ENCODE measurements at regions not wholly inside any gene's neighbourhood (a gene's known extent, or its start where the extent isn't known, plus 50 kb on each side); places are given as distances from the start of the nearest gene placed in this dataset.
"Not testable (repeated sequence)": the region's sequence is repeated elsewhere in the genome, so short reads cannot be mapped to it uniquely, and the experiment has no call there.

- DNase-seq, result no peak
These were observed 145.8 kb upstream of the RASGEF1B start for GRCh38 chr4:81617545-81617944.

- no peak for DNase-seq
These were observed 139.5 kb upstream of the RASGEF1B start for GRCh38 chr4:81611221-81611620.

DNA sequence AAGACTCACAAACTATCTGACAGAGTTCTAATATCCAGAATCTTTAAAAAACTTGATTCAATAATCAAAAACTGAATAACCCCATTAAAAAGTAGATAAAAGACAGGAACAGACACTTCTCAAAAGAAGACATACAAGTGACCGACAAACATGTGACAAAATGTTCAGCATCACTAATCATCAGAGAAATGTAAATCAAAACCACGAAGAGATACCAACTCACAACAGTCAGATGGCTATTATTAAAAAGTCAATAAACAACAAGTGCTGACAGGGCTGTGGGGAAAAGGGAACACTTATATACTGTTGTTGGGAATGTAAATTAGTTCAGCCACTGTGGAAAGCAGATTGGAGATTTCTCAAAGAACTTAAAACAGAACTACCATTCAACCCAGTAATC, 138.1 kb upstream of the RASGEF1B start:
- no peak for DNase-seq

DNA sequence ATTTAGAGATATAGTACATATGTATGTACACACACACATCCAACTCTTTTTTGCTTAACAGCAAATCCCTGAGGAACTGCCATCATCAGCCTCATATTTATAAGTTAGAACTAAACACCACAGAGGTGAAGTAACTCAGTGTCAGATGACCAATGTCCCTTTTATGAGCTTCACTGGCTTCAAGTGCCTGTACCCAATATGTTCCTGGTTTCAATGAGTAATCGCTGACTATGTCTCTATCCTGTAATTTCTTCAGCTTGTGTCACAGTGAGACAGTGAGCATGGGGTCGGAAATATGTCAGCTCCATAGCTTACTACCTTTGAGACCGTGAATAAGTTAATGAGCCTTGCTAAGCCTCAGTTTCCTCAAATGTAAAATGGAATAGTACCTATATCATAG, 136.2 kb upstream of the RASGEF1B start:
- DNase-seq, result no peak

DNA sequence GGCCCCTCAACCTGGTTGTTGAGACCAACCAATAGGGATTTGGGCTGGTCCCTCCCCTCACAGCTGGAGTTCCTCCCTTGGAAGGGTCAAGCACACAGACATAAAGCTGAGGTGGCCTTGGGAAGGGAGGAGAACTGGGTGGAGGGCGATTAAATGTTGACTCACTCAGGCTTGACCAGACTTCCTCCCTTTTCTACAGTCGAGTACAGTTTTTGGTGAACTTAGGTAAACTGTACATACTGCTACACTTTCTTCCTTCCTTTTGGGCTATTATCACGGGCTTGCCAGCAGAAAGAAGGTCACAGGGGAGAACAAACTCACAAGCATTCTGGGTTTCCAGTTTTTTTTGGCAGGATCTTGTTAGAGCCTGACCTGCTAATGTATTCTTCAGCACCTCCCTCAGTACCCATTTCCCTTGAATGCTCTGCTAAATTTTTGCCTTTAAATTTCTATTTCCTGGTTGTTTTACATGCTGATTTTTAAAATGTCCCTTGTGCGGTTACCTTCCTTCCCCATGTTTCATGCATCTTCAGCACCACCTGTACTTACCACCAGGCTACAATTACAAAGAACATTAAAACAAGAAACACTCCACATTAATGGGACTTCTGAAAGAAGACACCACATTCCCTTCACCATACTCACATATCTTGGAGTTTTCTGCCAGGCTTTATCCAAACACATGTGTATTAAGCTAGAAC, 135.2 kb upstream of the RASGEF1B start:
- peak; percentile 29 for DNase-seq

DNA sequence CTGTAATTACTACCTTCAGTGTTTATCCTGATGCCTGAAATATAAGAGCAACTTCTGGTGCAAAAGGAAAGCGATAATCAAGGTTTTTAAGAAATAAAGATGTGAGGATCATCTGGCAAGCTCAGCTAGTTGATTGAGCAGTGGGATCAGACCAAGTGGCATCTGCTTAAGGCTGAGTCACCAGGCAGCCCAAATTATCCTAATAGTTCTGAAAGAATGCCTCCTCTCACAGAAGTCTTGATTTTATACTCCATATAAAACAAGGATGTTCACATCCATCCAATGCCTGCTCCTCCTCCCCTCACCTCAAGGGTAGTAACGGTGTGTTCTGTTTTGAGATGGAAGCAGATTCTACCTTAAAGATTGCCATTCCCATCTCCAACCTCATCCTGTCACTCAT, 134.5 kb upstream of the RASGEF1B start:
- DNase-seq, result no peak

- peak; percentile 27 for DNase-seq
These were observed 133.6 kb upstream of the RASGEF1B start for GRCh38 chr4:81605271-81605670.

- DNase-seq, result no peak
These were observed 133.0 kb upstream of the RASGEF1B start for GRCh38 chr4:81604683-81605218.

DNA sequence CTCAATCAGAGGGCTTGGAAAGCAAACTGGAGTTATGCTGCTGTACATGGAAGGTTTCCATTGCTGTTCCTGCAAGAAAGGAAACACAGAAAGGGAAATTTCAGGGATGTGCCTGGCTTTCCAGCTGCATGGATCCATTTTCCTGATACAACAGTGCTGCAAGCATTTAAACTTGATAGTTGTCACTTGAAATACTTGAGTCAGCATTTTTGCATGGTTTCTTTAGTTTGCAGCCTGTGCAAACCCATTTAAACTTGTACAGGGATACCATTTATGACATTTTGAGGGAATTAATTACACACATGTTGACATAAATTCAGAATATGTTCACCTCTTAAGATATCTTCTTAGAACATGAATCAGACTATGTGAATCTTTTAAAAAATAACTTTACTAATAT, 131.1 kb upstream of the RASGEF1B start:
- no peak for DNase-seq

DNA sequence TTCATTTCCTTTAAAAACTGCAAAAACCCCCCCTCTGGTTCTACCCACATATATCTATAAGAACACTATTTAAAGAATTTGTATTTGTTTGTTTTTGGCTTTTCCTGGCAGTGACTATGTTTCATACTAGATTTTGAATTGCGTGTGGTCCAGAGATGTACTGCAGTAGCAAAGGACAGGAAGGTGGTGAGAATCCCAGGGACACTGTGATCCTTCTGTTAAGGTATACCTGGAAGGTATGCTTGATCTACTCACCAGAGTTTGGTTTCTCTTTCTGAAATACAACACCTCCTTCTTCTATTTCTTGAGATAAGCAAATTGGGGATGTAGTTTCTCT, 129.6 kb upstream of the RASGEF1B start:
- no peak for DNase-seq

DNA sequence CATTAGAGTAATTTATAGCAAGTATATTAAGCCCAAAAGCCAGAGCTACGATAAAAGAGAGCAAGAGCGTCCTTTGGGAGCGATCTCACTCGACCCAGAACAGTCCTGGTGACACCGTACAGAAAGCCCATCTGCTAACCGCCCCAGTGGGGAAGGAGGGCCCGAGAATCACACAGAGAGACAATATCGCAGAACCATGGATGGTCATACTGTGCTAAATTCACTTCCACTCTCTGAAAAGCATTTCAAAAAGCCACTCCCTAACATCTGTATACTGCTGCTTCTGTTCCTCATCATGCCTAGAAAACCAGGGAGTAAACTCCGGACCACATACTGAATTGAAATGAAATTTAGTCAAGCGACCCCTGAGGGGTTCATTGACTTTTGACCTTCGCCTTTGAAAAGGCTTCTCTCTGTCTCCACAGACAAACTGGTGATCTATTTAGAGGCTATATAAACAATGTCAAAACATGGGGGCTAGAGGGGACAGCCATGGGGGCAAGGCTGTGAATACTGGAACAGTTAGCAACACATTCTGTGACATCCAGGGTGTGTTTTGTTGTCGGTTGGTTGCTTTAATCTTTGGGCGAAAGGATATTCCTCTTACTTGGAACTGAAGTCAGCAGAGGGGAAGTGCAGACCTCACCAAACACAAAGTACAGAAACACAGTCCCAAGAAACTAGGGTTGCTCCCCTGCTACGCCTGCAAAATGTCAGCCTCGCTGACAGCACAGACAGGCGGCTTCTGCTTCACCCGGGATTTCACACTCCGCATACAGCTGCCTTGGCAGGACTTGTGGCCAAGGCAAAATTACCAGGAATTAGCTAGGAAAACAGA, 129.0 kb upstream of the RASGEF1B start:
- no peak for DNase-seq

DNA sequence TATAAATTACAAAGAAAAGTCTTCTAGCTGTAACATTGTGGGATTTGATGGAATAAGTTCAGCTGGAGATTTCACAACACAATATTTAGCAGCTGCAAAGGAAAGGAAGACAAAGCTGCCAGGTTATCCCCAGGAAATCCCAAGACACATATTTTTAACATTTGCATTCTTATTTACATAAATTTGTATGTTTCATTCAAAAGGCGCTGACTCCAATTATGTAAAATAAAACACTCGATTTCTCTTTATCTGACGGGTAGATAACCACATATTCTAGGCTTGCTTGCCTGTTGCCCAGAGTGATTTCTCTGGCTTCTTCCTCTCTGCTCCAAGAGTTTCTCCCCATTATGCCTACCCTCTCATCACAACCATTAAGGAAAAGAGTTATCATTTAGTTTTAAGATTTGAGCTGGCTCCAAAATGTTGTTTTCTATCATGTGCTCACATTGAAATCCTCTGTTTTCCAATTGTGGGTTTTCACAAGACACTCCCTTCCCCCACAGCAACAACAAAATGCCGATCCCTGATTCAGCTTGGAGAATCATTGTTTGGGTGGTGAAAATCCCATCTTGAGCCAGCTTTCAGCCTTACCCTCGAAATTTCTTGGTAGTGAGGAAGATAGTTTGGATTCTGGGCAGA, 128.2 kb upstream of the RASGEF1B start:
- DNase-seq, result no peak

DNA sequence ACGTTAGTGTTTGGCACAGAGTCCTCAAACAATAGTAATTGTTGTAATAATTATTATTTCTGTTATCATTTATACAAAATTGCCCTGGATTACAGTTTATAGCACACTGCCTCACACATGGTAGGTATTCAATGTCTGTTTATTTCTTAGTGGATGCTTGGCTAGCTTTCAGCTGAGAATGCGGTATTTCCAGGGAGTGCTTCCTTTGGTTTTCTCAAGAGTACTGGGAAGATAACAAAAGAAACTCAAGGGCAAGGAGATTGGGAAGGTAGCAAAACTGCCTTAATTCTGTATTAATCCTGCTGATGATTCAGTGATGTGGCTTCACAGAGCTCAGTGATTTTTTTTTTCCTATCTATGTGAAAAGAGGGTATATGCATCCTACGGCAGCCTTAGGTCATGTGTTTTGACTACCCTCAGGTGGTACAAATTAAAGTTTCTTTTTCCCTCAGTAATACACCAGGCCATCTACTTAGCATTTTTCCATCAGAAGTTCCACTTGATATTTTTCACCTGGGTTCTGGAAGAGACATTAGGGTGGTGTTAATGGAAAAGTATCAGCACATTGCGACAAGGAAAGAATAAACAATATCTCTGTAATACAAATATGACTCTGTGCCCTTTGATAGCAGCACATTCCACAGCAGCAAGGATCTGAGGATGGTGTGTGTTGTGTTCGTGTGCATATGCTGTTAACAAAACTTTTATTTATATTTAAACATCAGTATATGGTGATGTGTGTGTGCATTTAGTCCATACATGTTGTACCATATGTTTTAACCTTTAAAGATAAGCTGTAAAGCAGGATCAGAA, 124.3 kb upstream of the RASGEF1B start:
- DNase-seq, result no peak

- DNase-seq, result no peak
These were observed 123.6 kb upstream of the RASGEF1B start for GRCh38 chr4:81595287-81595686.

DNA sequence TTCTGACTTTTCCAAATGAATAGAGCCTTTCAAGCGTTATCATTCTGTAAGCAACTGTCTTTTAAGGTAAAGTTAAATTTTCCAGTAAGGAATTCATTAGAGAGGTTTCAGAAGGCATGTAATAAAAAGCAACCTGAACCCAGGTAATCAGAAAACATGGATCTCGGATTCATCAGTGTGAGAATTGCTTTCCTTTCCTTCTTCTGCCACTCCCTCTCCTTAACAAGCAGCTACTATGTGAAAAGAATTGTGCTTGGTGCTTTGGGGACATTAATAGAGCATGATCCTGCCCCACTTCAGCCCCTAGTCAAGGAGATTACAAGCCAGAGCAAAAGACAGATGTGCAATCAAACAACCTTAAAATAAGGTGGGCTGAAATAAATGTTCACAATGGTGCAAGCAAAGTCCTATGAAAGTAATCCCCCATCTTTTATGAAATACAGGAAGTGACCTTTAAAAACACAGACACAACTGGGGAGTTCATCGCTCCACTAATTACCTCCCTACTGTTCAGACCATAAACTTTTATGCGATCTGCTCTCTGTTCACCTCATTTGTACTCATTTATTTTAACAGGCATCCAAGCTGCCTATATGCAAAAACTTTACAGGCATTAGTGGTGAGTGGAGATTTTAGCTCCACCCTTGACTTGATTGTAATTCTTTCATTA, 122.9 kb upstream of the RASGEF1B start:
- DNase-seq, result no peak

DNA sequence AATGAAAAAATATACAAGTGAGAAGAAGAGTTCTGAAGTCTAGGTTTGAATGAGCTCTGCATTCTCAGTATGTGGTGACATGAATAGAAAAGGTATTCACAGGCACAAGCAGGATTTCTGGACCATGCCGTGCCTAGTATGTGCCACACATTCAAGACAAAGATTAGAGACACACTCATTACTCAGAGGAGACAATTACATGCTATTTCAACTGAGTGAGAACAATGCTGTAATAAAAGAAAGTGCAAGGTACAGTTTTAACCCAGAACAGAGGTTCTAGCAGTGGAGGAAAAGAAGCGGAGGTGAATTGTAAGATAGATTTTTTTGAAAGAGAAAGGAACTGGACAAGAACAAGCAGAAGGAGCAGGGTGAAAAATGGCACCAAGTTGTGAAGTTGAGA, 121.0 kb upstream of the RASGEF1B start:
- DNase-seq, result no peak

DNA sequence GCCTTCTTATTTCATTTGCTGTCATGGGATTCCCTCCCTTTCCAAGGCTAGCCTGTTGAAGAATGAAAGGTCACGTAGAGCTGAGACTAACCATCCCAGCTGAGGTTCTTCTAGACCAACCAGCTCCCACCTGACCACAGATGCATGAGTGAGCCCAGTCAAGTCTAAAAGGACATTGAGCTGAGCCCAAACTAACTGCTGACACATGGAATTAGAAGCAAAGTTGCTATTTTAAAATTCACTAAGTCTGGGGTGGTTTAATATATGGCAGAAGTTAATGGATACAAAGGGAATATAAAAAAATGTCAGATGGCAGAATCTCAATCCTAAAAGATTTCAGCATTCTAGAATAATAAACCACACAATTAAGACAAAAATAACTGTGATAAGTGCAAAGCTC, 118.9 kb upstream of the RASGEF1B start:
- no peak for DNase-seq

- no peak for DNase-seq
These were observed 117.6 kb upstream of the RASGEF1B start for GRCh38 chr4:81589262-81589661.

GRCh38 chr4:81586706-81587105, 115.0 kb upstream of the RASGEF1B start:
- DNase-seq, result no peak

DNA sequence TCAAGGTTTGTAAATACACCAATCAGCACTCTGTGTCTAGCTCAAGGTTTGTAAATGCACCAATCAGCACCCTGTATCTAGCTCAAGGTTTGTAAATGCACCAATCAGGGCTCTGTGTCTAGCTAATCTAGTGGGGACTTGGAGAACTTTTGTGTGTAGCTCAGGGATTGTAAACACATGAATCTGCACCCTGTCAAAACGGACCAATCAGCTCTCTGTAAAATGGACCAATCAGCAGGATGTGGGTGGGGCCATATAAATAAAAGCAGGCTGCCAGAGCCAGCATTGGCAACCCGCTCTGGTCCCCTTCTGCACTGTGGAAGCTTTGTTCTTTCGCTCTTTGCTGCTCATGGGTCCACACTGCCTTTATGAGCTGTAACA, 109.3 kb upstream of the RASGEF1B start:
- not testable (repeated sequence) for DNase-seq

- no peak for DNase-seq
These were observed 108.8 kb upstream of the RASGEF1B start for GRCh38 chr4:81580346-81580993.

- DNase-seq, result no peak
These were observed 105.7 kb upstream of the RASGEF1B start for GRCh38 chr4:81577392-81577791.

All from CD4-positive, alpha-beta T cell treated with Interferon gamma for 1 hour (primary cell).